ENCODE measurements at regions not wholly inside any gene's neighbourhood (a gene's known extent, or its start where the extent isn't known, plus 50 kb on each side); places are given as distances from the start of the nearest gene placed in this dataset.
"Not testable (repeated sequence)": the region's sequence is repeated elsewhere in the genome, so short reads cannot be mapped to it uniquely, and the experiment has no call there.

DNA sequence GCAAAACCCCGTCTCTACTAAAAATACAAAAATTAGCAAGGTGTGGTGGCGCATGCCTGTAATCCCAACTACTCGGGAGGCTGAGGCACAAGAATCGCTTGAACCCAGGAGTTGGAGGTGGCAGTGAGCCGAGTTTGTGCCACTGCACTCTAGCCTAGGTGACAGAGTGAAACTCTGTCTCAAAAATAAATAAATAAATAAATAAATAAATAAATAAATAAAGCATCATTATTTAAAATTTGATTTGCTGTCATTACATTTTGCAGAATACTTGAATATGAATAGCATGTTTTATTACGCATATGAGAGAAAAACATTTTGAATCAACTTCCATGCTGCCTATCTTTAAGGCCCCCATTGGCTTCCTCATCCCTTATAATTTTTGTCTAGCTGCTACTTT, 53.4 kb upstream of the MED14 start:
- intact Hi-C loops (cut with micrococcal nuclease), result not testable (repeated sequence)

DNA sequence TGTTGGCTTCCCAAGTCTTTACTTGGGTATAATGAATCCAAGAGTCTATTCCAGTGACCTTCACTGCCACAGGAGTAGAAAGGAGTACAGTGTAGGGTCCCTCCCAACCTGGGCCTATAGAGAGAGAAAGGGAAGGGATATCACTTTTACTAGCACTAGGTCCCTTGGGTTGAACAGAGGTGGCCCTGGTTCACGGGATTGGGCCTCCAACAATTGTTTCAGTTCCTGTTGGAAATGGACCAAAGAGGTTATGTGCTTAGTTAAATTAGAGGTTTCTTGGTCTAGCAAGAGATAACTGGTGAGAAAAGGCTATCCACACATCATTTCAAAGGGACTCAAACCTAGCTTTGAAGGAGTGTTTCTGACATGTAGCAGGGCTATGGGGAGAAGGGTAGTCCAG, 57.1 kb upstream of the MED14 start:
- intact Hi-C loops (cut with micrococcal nuclease), result loop anchor here (10.0 kb wide), 1 partner anchor 322 kb away; no protein-coding TSS in a partner anchor

DNA sequence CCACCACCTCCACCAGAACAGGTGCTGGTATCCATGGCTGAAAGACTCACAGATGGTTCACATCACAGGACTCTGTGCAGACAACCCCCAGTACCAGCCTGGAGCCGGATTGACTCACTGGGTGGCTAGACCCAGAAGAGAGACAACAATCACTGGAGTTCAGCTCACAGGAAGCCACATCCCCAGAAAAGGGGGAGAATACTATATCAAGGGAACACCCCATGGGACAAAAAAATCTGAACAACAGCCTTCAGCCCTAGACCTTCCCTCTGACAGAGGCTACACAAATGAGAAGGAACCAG, 59.4 kb upstream of the MED14 start:
- intact Hi-C loops (cut with micrococcal nuclease), result loop anchor here (1.0 to 10.0 kb wide), 3 partner anchors 143 to 320 kb away; no protein-coding TSS in a partner anchor

DNA sequence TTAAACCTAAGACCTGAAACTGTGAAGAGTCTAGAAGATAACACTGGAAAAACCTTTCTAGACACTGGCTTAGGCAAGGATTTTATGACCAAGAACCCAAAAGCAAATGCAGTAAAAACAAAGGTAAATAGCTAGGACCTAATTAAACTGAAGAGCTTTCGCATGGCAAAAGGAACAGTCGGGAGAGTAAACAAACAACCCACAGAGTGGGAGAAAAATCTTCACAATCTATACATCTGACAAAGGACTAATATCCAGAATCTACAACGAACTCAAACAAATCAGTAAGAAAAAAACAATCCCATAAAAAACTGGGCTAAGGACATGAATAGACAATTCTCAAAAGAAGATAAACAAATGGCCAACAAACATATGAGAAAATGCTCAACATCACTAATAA, 64.4 kb upstream of the MED14 start:
- intact Hi-C loops (cut with micrococcal nuclease), result loop anchor here (10.0 kb wide), 1 partner anchor 315 kb away; no protein-coding TSS in a partner anchor

DNA sequence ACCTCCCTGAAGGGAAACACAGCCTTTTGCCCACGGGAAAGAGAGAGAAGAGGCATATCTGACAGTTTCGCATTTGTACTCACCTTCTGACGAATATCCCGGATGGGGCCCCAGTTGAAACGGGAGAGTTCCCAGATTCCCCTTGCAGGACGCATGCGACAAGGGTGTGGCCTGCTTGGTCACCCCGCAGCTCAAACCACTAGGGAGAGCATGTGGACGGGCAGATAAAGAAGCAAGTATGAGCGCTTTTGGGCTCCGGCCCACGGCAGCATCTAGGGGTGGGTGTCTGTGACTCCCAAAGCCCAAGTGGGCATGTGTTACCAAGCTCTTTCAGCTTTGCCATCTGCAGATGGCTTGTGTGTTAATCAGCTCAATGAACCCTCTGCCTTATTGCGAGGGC, 70.1 kb upstream of the MED14 start:
- intact Hi-C loops (cut with micrococcal nuclease), result no loop called here

DNA sequence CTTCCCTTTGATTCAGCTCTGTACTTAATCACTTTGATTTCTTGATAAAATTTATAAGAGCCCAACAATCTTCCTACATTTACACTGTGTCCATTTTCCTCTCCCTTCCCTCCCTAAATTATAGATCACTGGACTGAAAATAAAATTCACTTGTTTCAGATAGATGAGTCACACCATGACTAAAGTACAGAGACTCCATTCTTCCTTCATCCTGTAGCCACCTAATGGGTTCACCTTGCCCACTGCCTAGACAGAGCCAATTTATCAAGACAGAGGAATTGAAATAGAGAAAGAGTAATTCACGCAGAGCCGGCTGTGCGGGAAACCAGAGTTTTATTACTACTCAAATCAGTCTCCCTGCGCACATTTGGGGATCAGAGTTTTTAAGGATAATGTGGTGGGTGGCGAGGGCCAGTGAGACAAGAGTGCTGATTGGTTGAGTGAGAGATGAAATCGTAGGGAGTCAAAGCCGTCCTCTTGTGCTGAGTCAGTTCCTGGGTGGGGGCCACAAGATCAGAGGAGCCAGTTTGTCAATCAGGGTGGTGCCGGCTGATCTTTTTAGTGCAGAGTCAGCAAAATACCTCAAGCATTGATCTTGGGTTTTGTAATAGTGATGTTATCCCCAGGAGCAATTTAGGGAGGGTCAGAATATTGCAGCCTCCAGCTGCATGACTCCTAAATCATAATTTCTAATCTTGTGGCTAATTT, 71.3 kb upstream of the MED14 start:
- intact Hi-C loops (cut with micrococcal nuclease), result no loop called here

DNA sequence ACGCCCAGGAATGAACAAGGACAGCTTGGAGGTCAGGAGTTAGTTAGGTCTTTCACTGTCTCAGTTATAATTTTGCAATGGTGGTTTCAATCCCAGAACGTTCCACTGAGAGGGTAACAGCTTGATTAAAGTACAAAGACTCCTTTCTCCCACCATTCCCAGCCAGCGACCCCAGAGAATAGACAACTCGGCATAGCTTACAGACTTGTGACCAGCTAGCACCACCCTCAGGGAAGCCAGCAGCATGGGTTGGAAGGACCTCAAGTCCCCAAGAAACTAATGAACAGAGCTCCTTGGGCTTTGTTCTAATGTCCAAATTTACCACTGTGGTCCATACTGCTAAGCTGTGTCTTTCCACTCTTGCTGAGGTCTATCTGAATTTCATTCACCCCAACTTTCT, 72.0 kb upstream of the MED14 start:
- intact Hi-C loops (cut with micrococcal nuclease), result no loop called here

DNA sequence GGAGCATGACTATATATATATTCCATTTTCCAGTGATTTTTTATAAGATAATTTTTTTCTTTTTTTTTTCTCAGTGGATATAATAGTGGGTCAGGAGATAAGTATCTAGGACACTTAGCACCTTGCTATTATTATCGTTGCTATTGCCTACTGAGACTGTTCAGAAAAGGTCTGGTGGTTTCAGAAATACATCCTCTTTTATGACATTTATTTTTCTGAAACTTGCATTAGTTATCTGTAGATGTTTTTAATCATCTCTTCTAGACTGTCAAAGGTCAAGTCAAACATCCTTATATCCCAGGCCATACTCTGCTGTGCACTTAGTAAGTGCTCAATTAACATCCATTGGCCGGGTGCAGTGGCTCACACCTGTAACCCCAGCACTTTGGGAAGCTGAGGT, 72.9 kb upstream of the MED14 start:
- intact Hi-C loops (cut with micrococcal nuclease), result no loop called here

DNA sequence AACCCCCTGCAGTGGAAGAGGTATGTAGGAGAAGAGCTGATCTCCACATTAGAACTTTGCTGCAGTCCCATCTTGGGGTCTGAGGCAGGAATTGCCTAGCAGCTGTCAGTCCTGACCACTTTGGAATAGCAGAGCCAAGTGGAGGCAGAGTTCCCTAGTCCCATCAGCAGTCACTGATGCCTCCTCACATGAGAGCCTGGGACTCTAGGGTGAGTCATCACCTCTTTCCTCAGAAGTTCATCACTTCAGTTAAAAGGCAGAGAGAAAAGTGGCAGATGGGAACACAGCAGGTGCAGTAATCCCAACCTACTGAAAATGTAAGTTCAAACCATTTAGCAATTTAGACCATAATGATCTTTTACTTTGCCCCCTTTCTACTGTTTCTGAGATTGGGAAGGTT, 73.9 kb upstream of the MED14 start:
- intact Hi-C loops (cut with micrococcal nuclease), result no loop called here

DNA sequence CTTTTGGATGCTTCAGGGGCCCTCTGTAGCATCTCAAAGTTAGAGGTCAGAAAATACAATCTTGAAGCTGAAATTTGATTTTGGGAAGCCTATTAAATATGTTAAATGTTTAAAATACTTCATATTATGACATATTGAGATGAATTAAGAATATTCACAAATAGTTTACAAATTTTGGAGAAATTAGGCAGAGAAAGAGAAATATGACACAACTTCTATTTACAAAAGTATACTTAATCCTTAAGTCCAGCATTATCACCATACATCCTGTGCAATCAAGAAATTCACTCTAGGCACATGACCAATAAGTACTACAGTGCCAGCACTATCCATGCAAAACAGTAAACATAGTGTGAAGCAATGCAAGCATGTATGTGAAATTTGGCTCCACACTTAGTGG, 79.7 kb upstream of the MED14 start:
- intact Hi-C loops (cut with micrococcal nuclease), result not testable (repeated sequence)

DNA sequence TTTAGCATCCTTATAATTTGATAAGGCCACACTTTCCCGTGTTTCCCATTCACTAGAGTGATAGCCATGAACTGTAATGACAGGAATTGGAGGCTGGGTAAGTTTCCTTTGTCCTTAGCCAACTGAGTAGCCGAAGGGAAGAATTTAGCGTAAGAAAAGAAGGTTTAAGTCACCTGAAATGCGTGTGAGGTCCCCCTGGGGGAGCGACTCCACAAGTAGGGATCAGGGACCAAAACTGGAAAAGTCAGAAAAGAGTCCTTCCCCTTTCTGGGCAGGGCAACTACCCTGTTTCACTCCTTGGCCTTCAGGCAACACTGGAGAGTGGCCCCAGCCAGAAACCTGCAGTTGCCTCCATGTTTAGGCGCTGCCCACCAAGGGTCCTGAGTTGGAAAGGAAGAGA, 81.6 kb upstream of the MED14 start:
- intact Hi-C loops (cut with micrococcal nuclease), result no loop called here

DNA sequence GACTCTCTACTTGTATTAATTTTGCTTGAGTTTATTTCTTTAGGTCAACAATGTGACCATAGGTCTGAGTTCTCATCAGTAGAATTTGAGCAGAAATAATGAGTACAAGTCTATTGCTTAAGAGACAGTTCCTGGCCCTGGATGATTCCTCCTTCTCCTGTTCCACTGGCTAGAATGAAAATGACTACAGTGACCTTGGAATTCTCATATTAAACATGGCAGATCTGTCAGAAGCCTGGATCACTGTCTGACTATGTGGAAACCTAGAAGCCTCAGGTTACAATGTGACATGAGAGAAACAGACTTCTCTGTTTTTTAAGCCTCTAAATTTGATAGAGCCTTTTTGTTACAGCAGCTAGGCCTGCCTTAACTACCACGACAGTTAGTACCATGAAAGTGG, 82.9 kb upstream of the MED14 start:
- intact Hi-C loops (cut with micrococcal nuclease), result no loop called here

DNA sequence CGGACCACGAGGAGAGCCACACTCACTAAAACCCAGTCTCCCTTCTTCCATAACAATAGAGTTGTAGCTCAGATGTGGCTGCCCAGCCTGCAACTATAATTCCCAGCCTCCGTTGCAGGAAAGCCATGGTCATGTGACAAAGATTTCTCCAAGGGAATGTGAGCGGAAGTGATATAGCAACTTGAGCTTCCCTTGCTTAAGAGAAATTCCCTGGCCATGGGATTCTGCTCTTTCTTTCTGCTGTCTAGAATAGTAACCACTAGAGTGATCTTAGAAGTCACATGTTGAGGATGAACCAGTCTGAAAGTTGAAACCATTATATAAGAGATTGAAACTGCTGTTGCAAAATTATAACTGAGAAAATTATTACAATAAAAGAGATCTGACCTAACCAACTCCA, 86.4 kb upstream of the MED14 start:
- intact Hi-C loops (cut with micrococcal nuclease), result no loop called here

DNA sequence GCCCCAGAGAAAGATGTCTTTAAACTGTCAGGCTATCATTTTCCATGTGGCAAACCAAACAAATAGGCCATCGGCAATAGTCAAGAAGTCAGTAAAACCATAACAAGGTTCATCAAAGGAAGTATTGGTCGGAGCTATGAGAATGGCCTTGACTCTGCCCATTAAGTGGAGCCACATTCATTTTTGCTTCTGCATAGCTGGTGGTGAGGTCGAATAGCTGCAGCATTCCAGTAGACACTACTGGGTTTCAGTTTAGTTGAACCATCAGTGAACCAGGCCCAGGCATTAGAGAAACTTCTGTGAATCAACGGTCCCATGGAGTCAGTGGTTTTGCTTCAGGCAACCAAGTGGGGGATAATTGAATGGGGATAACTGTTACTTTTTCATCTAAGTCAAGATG, 92.0 kb upstream of the MED14 start:
- intact Hi-C loops (cut with micrococcal nuclease), result no loop called here

DNA sequence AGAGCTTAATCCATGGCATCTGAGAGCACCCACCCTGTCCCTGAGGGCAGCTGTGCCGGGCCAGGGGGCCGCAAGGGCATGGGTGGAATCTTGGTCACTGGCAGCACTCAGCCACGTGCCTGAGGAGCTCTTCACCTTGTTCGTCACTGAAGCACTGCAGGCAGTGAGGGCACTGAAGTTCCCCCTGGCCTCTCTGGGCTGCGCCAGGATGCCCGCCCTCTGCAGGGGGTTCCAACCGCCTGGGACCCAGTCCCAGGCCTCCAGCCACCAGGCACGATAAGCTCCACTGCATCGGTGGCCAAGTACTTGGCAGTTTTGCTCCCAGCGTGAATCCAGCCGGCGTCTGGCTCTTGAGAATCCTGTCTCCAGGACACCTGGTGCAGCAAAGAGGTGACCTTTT, 96.4 kb upstream of the MED14 start:
- intact Hi-C loops (cut with micrococcal nuclease), result no loop called here

DNA sequence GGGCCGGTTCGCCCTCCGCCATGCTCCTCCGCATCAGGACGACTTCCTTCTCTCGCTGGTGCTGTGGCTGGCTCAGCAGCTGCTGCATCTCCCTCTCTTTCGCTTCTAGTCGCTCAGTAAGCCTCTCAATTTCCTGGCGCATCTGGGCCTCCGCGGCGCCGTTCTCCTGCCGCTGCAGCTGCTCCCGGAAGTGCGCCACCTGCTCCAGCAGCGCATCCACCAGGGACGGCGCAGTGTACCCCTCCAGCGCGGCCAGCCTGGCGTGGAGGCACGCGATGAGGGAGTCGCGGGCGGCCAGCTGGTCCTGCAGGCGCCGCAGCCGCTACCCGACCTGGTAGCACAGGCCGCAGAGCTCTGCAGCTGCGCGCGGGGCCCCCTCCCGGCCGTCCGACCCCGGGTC, 97.4 kb upstream of the MED14 start:
- intact Hi-C loops (cut with micrococcal nuclease), result no loop called here

DNA sequence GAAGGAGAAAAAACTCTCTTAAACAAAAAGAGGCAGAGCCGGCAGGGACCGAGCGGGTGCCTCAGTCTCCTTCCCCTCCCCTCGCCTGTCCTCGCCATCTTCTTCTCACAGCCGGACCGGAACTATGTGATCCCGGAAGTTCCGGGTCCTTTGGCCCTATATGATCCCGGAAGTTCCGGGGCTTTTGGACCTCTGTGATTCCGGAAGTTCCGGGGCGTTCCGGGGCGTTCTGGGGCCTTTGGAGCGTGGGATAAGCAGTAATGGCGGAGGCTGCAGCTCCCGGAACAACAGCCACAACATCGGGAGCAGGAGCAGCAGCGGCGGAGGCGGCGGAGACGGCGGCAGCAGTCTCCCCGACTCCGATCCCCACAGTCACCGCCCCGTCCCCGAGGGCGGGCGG, 98.9 kb upstream of the MED14 start:
- intact Hi-C loops (cut with micrococcal nuclease), result no loop called here

DNA sequence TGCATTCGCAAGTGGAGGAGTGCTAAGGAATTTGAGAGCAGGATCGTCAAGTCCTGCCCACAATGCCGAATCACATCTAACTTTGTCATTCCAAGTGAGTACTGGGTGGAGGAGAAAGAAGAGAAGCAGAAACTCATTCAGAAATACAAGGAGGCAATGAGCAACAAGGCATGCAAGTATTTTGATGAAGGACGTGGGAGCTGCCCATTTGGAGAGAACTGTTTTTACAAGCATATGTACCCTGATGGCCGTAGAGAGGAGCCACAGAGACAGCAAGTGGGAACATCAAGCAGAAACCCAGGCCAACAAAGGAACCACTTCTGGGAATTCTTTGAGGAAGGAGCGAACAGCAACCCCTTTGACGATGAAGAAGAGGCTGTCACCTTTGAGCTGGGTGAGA, 100.2 kb upstream of the MED14 start:
- intact Hi-C loops (cut with micrococcal nuclease), result no loop called here

DNA sequence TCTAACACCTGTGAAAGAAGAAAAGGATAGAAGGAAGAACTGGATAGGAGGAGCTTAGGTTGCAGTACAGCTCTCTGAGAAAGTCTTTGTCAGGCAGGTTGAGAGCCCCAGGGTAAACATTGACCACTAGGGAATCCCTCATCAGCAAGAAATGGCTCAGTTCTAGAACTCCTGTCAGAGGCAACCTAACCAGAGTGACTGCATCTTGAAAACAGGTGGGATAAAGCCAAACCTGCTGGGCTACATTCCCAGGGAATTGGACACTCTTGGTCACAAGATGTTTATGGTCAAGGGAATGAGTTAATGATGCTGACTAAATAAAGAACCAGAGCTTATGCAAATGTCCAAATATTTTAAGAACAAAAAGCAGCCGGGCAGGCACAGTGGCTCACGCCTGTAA, 108.3 kb upstream of the MED14 start:
- intact Hi-C loops (cut with micrococcal nuclease), result no loop called here

DNA sequence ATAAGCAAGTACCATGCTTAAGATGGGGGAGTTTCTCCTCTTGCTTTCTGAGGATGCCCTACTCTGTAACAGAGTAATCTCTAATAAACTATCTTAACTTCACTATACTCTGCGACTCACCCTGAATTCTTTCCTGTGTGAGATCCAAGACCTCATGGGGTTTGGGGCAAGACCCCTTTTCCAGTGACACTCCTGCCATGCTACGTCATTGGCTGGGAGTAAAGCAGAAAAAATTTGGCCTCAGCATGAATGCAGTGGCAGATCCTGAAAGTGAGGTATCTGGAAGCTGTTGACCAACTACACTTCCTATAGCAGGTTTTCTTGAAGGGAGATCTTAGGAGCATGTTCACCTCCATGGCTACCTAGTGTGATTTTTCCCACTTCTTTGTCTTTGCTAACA, 109.1 kb upstream of the MED14 start:
- intact Hi-C loops (cut with micrococcal nuclease), result no loop called here

DNA sequence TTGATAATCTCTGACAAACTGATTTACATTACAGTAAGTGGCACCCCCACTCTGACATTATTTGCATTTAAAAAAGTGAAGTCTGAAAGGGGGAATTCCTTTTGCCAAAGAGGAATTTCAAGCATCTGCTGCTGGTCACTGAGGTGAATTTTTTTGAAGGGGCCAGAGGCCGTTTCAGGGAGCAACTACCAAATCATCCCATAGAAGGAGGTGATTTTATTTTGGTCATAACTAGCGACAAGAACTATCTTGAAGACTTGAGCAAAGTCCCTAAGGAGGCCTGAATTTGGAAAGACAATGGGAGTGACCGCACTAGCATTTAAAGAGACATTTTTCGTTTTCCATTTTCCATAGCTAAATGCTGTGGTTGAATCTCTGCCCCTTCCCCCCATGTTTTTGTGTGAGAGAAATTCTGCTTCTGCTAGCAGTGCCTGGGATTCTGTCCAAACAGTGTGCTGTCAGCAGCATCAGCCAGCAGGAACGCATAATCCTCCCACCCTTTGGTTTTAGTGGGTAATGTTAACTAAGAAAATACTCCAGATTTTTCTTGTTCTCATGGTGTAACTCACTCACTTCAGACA, 110.1 kb upstream of the MED14 start:
- intact Hi-C loops (cut with micrococcal nuclease), result no loop called here

DNA sequence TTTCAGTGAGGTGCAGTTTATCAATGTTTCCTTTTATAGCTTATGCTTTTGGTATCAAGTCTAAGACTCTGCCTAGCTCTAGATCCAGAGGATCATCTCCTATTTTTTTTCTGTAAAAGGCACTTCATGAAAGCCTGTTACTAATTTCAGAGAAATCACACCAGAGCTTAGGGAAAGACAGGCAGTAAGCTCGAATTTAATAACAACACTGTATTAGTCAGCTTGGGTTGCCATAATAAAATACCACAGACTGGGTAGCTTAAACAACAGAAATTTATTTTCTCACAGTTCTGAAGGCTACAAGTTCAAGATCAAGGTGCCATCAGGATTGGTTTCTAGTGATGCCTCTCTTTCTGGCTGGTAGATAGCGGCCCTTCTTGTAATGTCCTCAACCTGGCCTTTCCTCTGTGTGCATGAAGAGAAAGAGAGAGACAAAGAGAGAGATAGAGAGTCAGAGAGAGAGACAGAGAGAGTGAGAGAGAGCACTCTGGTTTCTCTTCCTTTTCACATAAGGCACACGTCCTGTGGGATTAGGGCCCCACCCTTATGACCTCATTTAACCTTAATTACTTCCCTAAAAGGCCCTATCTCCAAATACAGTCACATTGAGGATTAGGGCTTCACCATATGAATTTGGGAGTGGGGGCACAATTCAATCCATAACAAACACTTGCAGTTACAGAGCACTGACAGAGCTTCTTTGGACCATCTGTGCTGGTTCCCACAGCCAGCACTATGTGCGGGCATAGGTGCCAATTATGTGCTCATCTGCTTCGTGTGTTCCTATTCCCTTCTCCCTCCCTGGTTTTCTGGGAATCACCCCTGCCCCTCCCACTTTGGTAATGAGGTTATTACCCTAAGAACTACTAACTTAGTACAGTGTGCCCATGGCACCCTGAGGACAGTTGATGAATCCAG, 114.8 kb upstream of the MED14 start:
- intact Hi-C loops (cut with micrococcal nuclease), result no loop called here

DNA sequence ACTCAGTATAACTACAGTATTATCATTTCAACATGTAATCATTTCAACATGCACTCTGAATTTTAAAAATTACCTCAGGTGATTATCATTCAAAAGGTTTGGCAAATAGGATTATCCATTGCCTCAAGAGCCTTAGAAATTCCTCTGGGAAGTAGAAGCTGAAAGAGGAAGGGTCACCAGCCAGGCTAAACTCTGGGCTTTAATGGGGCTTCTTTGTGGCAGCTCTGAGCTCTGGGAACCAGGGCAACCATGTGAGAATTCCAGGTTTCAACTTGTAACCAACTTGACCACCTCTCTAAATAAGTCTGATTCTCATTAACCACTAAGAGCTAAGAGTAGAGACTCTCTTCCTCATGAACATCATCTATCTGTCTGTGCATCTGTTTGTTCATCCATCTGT, 117.2 kb upstream of the MED14 start:
- intact Hi-C loops (cut with micrococcal nuclease), result no loop called here

Measured in T-helper 2 cell treated with Interferon-gamma antibody and Interleukin-4, amounts not matched to agents 100 ng/mL and 5 ng/mL, for 36 hours (primary cell).